D341Med (cell line): ENCODE measurements at regions not wholly inside any gene's neighbourhood (a gene's known extent, or its start where the extent isn't known, plus 50 kb on each side); places are given as distances from the start of the nearest gene placed in this dataset.

Source experiments
- DNase-seq: peaks from one replicate; pipeline ENCODE4 v3.0.0; 2012; ENCODE audit warnings: low spot score

DNA sequence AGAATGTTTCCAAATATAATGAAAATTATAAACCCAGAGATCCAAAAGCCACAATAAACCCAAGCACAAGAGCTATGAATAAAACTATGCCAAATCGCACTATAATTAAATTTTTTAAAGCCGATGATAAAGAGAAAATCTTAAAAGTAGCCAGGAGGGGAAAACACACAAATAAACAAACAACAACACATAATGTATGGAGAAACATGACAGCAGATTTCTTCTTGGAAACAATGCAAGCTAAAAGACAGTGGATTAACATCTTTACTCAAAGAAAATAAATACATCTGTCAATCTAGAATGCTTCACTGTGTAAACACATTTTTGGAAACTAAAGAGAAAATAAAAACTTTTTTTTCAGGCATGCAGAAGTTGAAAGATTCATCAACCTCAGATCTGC lies 53.0 kb upstream of the SMOX start:
- DNase-seq: no peak

DNA sequence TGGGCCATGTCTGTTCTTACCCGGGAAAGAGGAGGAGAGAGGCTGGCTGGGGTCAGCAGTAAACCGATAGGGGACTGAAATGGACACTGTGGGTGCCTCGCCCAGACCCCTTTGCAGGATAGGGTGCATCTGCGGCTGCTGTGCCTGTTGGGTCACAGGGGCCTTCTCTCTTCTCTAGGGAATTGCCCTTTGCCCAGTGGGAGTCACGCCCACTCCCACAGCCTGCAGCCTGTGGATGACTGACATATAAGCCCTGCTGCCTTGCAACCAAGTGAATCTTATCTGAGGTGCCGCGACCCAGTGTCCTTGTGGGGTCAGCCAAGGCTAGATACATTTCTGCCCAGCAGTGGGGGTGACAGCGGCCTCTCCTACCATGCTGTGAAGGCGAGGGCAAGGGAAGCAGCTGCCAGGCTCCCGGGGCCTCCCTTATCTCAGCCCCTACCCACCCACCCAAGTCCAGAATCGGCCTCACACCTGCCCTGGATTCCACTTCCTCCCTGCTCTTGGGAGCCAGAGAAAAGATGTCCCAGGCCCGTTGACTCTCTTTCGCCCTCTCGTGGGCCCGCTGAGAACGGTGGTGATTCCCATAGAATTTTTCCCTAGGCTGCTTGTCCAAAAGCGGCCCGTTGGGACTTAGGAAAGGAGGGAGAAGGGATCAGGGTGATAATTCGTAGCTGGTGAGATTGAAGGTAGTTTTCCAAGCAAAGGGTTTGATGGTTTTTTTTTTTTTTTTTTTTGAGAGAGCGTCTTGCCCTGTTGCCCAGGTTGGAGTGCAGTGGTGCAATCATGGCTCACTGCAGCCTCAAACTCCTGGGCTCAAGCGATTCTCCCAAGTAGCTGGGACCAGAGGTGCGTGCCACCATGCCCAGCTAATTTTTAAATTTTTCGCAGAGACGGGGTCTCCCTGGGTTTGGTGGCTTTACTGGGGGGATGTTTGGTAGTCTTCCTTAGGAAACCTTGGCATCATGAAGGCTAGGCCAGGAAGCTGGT lies 56.8 kb upstream of the SMOX start:
- peak; percentile 74 for DNase-seq

DNA sequence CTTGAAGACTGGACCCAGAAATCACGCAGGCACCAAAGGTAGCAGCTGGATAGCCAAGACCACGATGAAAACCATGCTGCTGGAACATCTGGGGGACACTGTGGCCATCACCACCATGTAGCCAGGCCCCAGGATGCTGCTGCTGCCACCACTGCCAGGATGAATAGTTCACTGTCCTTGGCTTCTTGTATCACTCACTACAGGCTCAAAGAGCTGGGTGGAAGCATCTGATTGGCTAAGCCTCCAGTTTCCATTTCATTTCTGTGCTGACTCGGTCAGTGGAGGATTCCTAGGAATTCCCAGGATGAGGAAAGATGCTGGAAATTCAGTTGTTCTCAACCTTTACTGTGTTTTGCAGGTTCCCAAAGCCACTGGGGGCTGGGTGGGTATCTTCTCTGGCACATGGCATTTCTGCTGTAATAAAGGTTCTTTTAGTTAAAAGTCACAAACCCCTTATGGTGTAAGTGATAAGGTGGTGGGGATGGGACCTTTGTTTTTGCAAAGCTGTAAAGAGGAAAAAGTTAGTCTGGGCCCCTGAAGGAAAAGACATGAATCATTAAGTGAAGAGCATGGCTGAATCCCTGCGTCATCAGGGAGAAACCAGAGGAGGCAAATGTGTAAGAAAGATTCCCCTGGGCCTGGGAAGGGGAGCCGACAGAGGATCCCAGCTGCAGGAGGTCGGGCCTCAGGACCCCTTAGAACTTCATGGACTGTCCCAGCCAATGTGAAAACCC lies 57.7 kb upstream of the SMOX start:
- DNase-seq: no peak

DNA sequence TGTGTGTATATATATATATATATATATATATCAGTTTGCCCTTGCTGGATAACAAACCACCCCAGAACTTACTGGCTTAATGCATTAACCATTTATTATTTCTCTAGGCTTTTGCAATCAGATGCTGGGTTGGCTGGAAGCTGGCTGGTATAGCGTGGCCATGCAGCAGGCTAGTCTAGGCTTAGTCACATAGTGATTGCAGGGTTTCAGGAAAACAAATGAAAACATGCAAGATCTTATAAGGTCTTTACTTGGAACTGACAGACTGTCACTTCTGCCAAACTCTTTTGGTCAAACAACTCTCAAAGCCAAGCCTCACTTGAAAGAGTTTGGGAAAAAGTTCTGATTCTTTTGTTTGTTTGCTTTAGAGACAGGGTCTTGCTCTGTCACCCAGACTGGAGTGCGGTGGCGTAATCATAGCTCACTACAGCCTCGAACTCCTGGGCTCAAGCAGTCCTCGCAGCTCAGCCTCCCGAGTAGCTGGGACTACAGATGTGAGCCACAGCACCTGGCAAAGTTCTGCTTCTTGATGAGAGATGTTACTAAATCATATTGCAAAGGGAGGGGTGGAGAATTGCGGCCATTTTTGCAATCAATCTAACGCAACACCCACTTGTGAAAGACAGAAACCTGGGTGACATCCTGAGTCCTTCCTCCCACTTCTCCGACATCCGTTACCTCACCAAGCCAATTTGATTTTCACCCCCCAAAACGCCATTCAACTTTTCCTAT lies 58.7 kb upstream of the SMOX start:
- DNase-seq: no peak

DNA sequence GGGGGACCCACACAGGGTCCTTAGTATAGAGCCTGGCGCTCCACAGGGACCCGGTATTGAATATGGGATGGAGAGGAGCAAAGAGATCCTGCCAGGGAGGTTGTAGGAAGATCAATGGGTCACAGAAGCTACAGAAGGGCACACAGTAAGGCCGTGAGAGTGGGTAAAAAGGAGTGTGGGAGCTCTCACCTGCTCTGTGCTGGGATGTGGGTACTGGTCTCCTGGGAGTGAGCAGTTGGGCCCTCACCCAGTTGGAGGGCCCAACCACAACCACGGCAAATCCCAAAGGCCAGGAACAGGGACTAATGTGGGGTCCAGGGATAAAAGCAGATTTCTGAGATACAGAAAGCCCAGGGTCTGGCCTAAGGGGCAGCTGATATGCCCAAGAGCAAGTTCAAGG lies 59.9 kb upstream of the SMOX start:
- no peak for DNase-seq

DNA sequence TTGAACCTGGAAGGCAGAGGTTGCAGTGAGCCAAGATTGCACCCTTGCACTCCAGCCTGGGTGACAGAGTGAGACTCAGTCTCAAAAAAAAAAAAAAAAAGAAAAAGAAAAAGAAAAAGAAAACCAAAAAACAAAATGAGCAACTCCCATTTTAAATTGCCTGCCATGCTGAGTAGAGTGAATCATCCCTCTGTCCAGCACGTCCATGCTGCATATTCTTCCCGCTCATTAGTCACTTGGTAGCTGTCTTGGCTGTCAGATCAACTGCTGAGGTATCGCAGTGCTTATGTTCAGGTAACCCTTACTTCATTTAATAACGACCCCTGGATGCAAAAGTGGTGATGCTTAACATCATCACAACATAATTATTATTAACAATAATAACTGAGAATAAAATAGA lies 60.7 kb upstream of the SMOX start:
- DNase-seq: no peak

DNA sequence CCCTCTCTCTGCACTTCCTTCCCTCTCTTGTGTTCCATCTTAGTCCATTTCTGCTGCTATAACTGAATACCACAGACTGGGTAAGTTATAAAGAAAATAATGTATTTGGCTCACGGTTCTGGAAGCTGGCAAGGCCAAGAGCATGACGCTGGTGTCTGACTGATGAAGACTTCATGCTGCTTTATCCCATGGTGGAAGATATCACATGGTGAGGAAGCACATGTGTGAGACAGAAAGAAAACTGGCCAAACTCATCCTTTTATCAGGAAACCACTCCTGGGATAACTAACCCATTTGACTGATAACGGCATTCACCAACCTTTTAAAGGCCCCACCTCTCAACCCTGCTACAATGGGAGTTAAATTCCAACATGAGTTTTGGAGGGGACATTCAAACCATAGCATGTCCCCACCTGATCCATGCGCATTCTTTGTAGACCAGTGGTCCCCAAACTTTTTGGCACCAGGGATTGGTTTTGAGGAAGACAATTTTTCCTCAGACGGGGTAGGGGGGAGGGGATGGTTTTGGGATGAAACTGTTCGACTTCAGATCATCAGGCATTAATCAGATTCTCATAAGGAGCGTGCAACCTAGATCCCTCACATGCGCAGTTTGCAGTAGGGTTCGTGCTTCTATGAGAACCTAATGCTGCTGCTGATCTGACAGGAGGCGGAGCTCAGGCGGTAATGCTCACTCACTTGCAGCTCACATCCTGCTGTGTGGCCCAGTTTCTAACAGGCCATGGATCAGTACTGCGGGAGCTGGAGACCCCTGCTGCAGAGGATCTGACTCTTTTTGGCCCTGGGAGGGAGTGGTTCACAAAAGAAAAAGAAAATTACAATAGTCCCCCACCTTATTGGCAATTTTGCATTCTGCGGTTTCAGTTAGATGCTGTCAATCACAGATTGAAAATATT lies 61.6 kb upstream of the SMOX start:
- DNase-seq: no peak

DNA sequence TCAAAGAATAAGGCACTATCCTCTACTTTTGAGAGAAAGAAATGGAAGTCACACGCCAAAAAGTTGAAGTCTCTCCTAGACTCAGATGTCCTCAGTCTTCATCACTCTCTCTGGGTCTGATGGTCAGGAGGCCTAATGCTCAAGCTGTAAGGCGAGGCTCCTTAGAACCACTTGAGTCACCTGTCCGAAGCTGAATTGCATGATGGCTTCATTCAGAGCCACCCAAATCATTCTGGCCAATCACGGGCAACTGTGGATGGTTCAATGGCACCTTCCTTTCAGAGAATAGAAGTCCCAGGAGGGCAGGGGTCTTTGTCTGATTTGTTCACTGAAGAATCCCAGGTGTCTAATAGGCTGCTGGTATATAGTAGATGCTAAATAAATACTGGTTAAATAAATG lies 63.9 kb upstream of the SMOX start:
- no peak for DNase-seq

DNA sequence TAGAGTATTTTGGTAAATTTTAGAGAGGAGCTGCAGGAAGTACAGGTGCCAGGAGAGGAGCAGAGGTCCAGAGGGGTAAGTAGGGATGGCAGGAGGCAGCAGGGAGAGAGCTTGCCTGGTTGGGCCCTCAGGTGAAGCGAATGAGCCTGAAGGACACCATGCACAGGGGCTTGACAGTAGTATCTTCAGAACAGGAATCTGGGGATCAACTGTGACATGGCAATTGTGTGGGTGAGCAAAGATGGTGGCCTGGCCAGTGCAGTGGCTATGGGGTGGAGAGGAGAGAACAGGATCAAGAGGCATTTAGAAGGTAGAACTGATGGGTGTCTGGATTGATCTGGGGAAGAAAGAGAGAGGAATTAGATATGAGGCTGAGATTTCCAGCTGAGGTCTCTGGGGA lies 64.5 kb upstream of the SMOX start:
- no peak for DNase-seq

DNA sequence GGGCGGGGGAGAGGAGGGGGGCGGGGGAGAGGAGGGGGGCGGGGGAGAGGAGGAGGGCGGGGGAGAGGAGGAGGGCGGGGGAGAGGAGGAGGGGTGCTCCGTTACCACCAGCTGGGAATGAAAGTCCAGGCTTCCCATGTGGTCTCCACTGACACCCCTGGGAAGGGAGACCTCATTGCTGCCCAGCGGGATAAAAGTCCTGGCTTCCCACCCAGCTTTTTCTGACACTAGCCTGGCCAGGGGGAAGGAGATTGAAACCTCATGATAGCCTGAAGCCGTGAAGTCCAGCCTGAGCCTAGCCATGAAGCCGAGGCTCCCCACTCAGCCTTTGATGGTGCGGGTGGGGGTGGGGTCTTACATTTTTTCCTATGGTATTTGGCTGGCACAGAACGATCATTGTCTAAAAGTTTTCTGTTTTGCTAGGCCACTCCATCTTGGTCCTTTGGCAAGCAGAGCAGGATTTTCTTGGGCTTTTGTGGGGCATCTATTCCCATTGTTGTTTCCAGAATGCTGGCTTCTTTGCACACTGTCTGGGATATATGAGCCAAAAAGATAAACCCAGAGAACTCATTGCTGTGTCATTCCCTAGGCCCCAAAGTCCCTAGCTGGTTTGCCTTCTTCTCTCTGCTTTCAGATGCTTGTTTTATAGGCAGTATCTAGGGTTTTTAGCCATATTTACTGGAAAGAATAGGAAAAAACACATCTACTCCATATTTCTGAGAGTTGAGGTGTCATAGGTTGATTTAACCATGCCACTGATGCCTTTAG lies 65.3 kb upstream of the SMOX start:
- DNase-seq: no peak

DNA sequence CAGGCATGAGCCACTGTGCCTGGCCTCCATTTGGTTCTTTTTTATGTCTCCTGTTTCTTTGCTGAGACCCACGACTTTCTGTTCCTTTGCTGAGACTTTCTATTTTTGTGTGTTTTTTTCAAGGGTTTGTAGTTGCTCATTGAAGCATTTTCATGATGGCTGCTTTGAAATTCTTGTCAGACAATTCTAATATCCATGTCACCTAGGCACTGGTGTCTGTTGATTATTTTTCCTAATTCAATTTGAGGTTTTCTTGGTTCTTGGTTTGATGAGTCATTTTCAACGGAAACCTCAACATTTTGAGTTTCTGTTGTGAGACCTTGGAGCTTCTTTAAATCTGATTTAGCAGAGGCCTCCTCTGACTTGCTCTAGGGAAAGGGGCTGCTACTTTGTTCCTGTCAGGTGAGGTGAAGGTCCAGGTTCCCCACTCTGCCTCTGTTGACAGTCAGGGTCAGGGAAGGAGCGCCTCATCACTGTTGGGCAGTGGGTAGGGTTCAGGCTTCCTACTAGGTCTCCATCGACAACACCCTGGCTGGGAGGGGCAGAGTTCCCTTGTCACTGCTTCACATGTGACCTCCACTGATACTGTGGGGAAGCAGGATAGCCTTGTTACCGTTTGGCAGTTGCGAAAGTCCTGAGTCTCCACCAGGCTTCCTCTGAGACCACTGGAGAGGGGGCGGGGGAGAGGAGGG lies 66.1 kb upstream of the SMOX start:
- no peak for DNase-seq

DNA sequence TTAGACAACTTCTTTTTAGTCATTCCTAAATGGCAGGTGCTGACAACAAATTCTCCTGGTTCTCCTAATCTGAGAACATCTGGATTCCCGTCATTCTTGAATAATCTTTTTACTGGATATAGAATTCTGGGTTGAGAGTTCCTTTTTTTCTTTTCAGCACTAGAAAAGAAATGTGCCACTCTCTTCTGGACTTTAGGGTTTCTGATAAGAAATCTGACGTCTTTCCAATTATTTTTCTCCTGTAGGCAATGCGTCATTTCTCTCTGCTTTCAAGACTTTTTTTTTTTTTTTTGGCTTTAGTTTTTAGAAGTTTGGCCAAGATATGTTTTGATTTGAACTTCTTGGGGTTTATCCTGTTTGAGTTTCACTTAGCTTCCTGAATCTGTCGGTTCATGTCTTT lies 66.1 kb upstream of the RNF24 start:
- no peak for DNase-seq

DNA sequence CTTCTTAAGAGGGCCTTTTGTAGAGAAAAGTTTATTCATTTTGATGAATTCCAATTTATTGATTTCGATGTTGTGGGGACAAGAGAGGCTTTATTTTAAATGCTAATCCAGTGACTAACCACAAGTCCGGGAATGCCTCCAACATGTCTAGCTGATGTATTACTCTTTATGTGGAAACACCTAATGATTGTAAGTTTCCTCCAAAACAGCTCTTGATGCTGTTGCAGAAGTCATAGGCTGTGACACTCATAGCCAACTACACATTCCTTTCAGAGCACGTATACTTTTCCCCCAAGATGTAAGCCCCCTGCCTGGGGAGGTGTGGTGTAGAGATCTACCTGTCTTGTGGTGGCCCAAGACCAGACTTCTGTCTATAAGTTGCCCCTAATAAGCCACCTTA lies 61.3 kb upstream of the RNF24 start:
- no peak for DNase-seq

DNA sequence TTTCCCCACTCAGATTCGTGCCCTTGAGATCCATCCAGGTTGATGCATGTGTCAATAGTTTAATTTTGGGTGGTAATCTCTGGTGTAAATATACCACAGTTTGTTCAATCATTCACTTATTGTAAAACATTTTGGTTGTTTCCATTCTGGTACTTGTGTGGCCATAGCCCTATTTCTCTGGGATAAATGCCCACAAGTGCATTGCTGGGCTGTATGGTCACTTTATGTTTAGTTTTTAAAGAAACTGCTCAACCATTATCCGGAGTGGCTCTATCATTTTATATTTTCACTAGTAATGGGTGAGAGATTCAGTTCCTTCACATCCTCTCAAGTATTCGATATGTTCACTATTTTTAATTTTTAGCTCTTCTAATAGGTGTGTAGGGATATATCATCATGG lies 60.7 kb upstream of the RNF24 start:
- DNase-seq: no peak

DNA sequence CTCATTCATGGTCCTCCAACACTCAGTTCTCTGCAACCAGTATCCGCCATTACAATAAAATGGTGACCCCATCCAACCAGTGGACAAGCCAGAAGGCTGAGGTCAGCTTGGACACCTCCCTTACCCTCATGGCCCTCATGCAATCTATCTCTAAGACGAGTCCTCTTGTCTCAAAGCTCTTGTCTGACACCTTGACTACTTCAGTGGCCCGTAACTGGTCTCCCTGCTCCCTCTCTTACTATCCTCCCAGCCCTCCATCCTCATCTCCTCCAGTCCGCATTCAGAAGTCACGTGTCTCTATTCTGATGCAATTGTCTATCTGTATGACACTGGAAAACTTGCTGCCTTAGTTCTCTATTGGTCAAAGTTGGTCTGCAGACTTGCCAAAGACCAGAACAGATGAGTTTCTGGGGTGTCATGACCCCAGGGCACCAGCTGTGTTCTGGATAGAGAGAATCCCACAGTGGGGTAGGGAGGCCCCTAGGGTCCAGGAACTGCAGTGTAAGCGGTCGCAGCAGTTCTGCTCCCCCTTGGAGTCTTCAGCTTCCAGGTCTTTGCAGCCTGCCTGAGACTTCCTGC lies 59.6 kb upstream of the RNF24 start:
- no peak for DNase-seq

DNA sequence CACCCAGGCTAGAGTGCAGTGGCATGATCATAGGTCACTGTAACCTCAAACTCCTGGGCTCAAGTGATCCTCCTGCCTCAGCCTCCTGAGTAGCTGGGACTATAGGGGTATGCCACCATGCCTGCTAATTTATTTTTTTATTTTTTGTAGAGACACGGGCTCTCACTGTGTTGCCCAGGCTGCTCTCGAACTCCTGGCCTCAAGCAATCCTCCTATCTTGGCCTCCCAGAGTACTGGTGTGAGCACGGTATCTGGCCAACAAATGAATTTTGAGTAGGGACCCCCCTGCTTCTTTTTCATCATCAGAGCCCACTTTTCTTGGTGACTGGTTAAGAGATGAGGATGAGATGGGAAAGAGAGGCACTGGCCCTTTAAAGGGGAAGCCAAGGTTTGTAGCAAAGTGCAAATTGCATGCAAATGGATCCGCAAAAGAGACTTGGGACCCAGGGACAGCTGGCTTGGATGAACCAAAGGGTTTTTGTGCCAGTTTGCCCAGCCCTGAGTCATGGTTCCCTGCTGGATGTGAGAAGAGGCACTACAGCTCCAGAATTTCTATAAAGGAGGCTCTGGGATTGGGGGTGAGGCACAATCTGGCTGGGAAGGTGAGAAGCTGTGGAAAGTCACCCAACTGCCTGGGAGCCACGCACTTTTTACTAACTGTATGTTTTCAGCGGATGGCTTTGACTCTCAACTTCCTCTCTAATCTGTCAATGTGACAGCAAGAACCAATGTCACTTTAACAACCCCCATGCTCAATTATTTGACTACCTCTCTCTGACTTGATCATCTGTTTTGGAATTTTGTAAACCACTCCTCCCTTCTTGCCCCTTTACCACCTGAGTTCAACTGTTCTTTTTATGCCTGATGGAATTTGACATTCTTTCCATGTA lies 58.7 kb upstream of the RNF24 start:
- DNase-seq: no peak

DNA sequence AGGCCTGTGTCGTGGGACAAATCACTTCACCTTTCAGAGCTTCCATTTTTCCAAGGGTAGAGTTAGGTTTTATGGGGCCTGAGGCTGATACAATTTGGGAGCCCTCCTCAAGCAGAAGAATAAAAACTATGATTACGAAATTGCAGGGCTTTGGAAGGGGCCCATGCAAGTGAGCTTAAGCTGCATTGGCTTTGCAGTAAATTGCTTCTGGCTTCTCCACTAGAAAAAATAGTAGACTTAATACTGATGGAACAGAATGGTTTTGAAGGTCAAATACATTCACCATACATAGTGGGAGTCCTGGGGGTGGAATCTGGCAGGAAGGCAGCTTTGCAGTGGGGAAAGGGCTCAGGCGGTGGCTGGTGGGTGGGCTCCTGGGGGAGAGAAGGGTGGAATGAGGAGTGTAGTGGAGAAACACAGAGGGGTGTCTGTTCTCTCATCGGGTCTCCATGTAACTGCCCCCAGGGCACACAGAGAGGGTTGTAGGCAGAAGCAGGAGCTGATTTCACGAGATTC lies 55.9 kb upstream of the RNF24 start:
- no peak for DNase-seq

DNA sequence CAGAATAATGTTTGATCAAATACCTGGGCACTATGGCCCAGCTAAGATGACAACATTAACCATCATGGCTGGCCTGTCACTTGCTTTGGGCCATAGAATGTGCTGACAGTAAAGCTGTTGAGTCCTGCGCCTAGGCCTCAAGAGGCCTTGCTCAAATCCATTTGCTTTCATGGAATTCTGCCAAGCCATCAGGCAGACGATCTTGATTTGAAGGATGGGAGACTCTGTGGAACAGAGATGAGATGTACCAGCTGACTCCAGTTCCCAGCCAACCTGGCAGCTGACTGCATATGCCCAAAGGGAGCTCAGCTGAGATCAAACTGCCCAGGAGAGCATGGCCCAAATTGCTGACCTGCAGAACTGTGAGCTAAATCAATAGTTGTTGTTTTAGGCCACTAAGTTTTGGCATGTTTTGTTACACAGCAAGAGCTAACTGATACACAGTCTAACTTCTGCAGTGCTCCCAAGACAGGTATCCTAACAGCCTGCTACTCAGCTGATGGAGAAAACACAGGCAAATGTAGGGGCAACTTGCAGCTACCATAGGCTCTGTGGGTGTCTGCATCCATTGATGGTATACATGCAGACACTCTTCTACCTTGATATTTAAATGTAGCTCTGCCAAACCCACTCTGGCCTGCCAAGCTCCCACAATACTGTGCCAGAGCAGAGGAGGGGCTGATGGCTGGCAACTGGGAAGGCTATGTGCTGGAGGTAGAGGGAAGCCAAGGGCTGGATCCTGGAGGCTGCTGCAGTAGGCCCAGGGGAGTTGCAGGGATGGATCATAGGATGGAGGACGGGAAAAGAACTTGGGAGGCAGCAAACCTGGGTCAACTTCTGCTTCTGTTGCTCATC lies 55.2 kb upstream of the RNF24 start:
- DNase-seq: no peak
